K562 (cell line): ENCODE measurements at regions not wholly inside any gene's neighbourhood (a gene's known extent, or its start where the extent isn't known, plus 50 kb on each side); places are given as distances from the start of the nearest gene placed in this dataset.

Source experiments
- ATAC-seq: fragments of 200-7000 bp; cut with Tn5 transposase; 3 replicates; pipeline ENCODE4 v1.9.1; 2020; ENCODE audit warnings: moderate library complexity
- BruUV-seq: library from RNA; stranded (reverse); fragments of 400-500 nt; replicated peaks from 2 replicates; lab custom pipeline; 2021; lab: Mats Ljungman, UMichigan
- CTCF ChIA-PET: fragments of 300-600 bp; formaldehyde crosslinking; extraction: SDS; loops from one replicate; lab custom pipeline; 2021; ENCODE audit warnings: low intra/inter-chr PET ratio; lab: Yijun Ruan, JAX
- POLR2A ChIA-PET: fragments of 300-600, 350-650 bp; sonication (Branson Sonifier 250); formaldehyde crosslinking; extraction: SDS; loops from one replicate; lab custom pipeline; 2021; ENCODE audit warnings: antibody characterized with exemption, inconsistent platforms; lab: Yijun Ruan, JAX
- DNase-seq, 4 experiments: peaks; one replicate each; pipeline versions ENCODE4 v3.0.0 to v3.0.0-alpha.2; 2011 to 2018; ENCODE audit warnings: low spot score in 3 of 4, mixed read lengths in 3 of 4; ENCODE audit errors: extremely low read depth in 1 of 4
- FAIRE-seq: peaks from 2 replicates; lab custom pipeline; 2011; peaks lifted over from hg19 to GRCh38; lab: Jason Lieb, UNC
- H2AFZ ChIP-seq: 2 replicates; pipeline ENCODE4 v1.6.0; 2011; ENCODE audit warnings: low read depth, low read length, control low read depth, inconsistent platforms
- H3K27ac ChIP-seq: fragments of 200-600 bp; 3 replicates; pipeline ENCODE4 v1.8.0; 2011; ENCODE audit warnings: low read depth, mild to moderate bottlenecking, control low read depth, inconsistent platforms, low read length, moderate library complexity, mixed read lengths; ENCODE audit errors: extremely low read depth
- H3K27me3 ChIP-seq, 2 experiments: fragments of 300-600 bp in 1 of 2; 2 replicates in 1 of 2; 3 replicates in 1 of 2; pipeline versions ENCODE4 v1.6.0 to v1.8.0; 2011; ENCODE audit warnings: inconsistent platforms in 2 of 2, low read length in 2 of 2, mild to moderate bottlenecking in 1 of 2, mixed read lengths in 1 of 2, moderate library complexity in 1 of 2; ENCODE audit not compliant: control insufficient read depth in 2 of 2, insufficient read depth in 2 of 2
- H3K36me3 ChIP-seq: fragments of 300-600 bp; 3 replicates; pipeline ENCODE4 v1.8.0; 2011; ENCODE audit warnings: mild to moderate bottlenecking, low read length, inconsistent platforms; ENCODE audit not compliant: control insufficient read depth, insufficient read depth
- H3K4me1 ChIP-seq, 2 experiments: fragments of 200-600 bp in 1 of 2; replicated peaks in 1 of 2; 2 replicates in 1 of 2; 3 replicates in 1 of 2; pipeline versions ENCODE4 v1.5.1 to v1.8.0; 2011; ENCODE audit warnings: inconsistent platforms in 2 of 2, low read length in 2 of 2, mild to moderate bottlenecking in 1 of 2, mixed read lengths in 1 of 2, moderate library complexity in 1 of 2; ENCODE audit not compliant: control insufficient read depth in 2 of 2, insufficient read depth in 2 of 2
- H3K4me2 ChIP-seq: 2 replicates; pipeline ENCODE4 v1.6.1; 2011; ENCODE audit warnings: low read length, control low read depth, inconsistent platforms, mixed read lengths; ENCODE audit not compliant: insufficient read depth
- H3K4me3 ChIP-seq: fragments of 200-600 bp; sonication (generic), shearing (Covaris generic); 2 replicates; pipeline ENCODE4 v1.5.1; 2016; ENCODE audit warnings: control low read depth, inconsistent platforms
- H3K79me2 ChIP-seq: fragments of 200-600 bp; 3 replicates; pipeline ENCODE4 v1.8.0; 2011; ENCODE audit warnings: low read length, inconsistent platforms; ENCODE audit not compliant: control insufficient read depth, insufficient read depth
- H3K9ac ChIP-seq, 2 experiments: 2 replicates each; pipeline versions ENCODE4 v1.6.0 to v1.6.1; 2011; ENCODE audit warnings: low read depth in 2 of 2, low read length in 2 of 2, control low read depth in 1 of 2, inconsistent platforms in 1 of 2, mild to moderate bottlenecking in 1 of 2, mixed read lengths in 1 of 2; ENCODE audit not compliant: insufficient read depth in 1 of 2
- H3K9me1 ChIP-seq: one replicate; pipeline ENCODE4 v1.6.0; 2011; ENCODE audit warnings: inconsistent platforms, mild to moderate bottlenecking, low read length, moderate library complexity; ENCODE audit not compliant: control insufficient read depth, insufficient read depth
- H3K9me3 ChIP-seq: replicated peaks from 2 replicates; pipeline ENCODE4 v1.5.1; 2011; ENCODE audit warnings: low read depth, low read length, inconsistent platforms; ENCODE audit not compliant: control insufficient read depth, insufficient read depth
- H4K20me1 ChIP-seq: replicated peaks from 2 replicates; pipeline ENCODE4 v1.6.1; 2011; ENCODE audit warnings: low read length, inconsistent platforms, mixed read lengths; ENCODE audit not compliant: control insufficient read depth, insufficient read depth
- BCOR ChIP-seq: fragments of 450-650 bp; IDR thresholded peaks from 2 replicates; pipeline ENCODE4 v1.6.1; 2016
- BRD9 ChIP-seq: fragments of 450-650 bp; IDR thresholded peaks from 2 replicates; pipeline ENCODE4 v1.6.1; 2018; ENCODE audit warnings: low read depth; ENCODE audit not compliant: partially characterized antibody
- GATA2 ChIP-seq: sonication (generic); formaldehyde crosslinking; IDR thresholded peaks from 2 replicates; pipeline ENCODE4 v1.4.0; 2020; ENCODE audit warnings: mild to moderate bottlenecking, missing genetic modification reagents
- KDM5B ChIP-seq: fragments of 200-600 bp; sonication (generic); IDR thresholded peaks from 2 replicates; pipeline ENCODE4 v1.6.1; 2012; ENCODE audit warnings: low read depth, mild to moderate bottlenecking, moderate library complexity, low read length, control low read depth, inconsistent platforms; ENCODE audit not compliant: insufficient replicate concordance
- PCBP2 ChIP-seq: fragments of 200-400 bp; formaldehyde crosslinking; IDR thresholded peaks from 2 replicates; pipeline ENCODE4 v1.6.1; 2018; ENCODE audit warnings: low read length, low read depth, mild to moderate bottlenecking, moderate library complexity; ENCODE audit not compliant: poor library complexity, severe bottlenecking
- SIRT6 ChIP-seq: IDR thresholded peaks from one replicate; pipeline ENCODE4 v1.6.1; 2012; ENCODE audit warnings: low read depth, mild to moderate bottlenecking, control low read depth, inconsistent platforms, low read length, moderate library complexity
- SNRNP70 ChIP-seq: fragments of 200-400 bp; formaldehyde crosslinking; optimal IDR thresholded peaks from 2 replicates; pipeline ENCODE3; 2017; ENCODE audit warnings: low read depth, low read length
- in situ Hi-C: fragments of 300-500 bp; cut with MboI; formaldehyde crosslinking; loops from 4 replicates; pipeline ENCODE4 v1.15.0; 2018; ENCODE audit warnings: inconsistent platforms, mixed read lengths
- intact Hi-C: fragments of 100-400 bp; cut with micrococcal nuclease; formaldehyde crosslinking; loops from 2 replicates; pipeline ENCODE4 v1.14.2; 2022
- TF ChIP-seq, protein P1 (sequence below): fragments of 450-650 bp; IDR thresholded peaks from 2 replicates; pipeline ENCODE4 v1.6.1; 2017; ENCODE audit warnings: antibody characterized with exemption

GRCh38 chr1:168974611-168975010 lies 131.9 kb upstream of the ATP1B1 start:
- TF ChIP-seq, protein P1, sequence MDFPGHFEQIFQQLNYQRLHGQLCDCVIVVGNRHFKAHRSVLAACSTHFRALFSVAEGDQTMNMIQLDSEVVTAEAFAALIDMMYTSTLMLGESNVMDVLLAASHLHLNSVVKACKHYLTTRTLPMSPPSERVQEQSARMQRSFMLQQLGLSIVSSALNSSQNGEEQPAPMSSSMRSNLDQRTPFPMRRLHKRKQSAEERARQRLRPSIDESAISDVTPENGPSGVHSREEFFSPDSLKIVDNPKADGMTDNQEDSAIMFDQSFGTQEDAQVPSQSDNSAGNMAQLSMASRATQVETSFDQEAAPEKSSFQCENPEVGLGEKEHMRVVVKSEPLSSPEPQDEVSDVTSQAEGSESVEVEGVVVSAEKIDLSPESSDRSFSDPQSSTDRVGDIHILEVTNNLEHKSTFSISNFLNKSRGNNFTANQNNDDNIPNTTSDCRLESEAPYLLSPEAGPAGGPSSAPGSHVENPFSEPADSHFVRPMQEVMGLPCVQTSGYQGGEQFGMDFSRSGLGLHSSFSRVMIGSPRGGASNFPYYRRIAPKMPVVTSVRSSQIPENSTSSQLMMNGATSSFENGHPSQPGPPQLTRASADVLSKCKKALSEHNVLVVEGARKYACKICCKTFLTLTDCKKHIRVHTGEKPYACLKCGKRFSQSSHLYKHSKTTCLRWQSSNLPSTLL = no peak
- no peak for TF ChIP-seq PCBP2
- no peak for TF ChIP-seq SNRNP70
- no peak for TF ChIP-seq GATA2
- no peak for TF ChIP-seq KDM5B
- no peak for TF ChIP-seq BCOR
- no peak for TF ChIP-seq SIRT6
- TF ChIP-seq BRD9 = no peak
- Histone ChIP-seq H2AFZ (no peak overlapping the region), H3K9ac (no peak overlapping the region), H3K9me3 (no peaks in the 10 kb centered on the region), H3K4me1 (no peaks in the 10 kb centered on the region), H4K20me1 (no peaks in the 10 kb centered on the region), H3K79me2 (no peaks in the 10 kb centered on the region), H3K27ac (no peak overlapping the region), H3K27me3 (peaks cover 0 to 4% of the 10 kb centered on the region in 2 experiments; a peak in 2 of 5 replicates), H3K4me2 (no peak overlapping the region), H3K36me3 (no peaks in the 10 kb centered on the region), H3K4me3 (no peak overlapping the region), H3K9me1 (no peaks in the 10 kb centered on the region)
- CTCF ChIA-PET = no interaction called here
- in situ Hi-C loops (no loop called here), intact Hi-C loops (no loop called here)
- no peak for FAIRE-seq
- no peak for ATAC-seq
- BruUV-seq = no TSS peak
- POLR2A ChIA-PET = no interaction called here
- no peak for DNase-seq
